Central memory CD8-positive, alpha-beta T cell (primary cell): ENCODE measurements at regions not wholly inside any gene's neighbourhood (a gene's known extent, or its start where the extent isn't known, plus 50 kb on each side); places are given as distances from the start of the nearest gene placed in this dataset.

Source experiments
- ATAC-seq: fragments of 150-1000 bp; cut with Tn5 transposase; replicated peaks from 2 replicates; pipeline ENCODE4 v1.10.0; 2022; ENCODE audit warnings: mild to moderate bottlenecking, moderate FRiP score, moderate number of reproducible peaks; ENCODE audit not compliant: poor library complexity, severe bottlenecking; ENCODE audit errors: extremely low read depth
- DNase-seq, 2 donors: peaks; one replicate each; pipeline ENCODE4 v3.0.0; 2021; ENCODE audit warnings: low spot score in 2 of 2
- H3K27ac Mint-ChIP-seq: one replicate; pipeline ENCODE4 v1.8.0; 2022; ENCODE audit warnings: low read depth, mild to moderate bottlenecking, moderate library complexity, mixed read lengths
- H3K27me3 Mint-ChIP-seq: one replicate; pipeline ENCODE4 v1.8.0; 2022; ENCODE audit warnings: mixed read lengths
- H3K36me3 Mint-ChIP-seq: one replicate; pipeline ENCODE4 v1.8.0; 2022; ENCODE audit warnings: mild to moderate bottlenecking, moderate library complexity, mixed read lengths; ENCODE audit not compliant: insufficient read depth
- H3K4me1 Mint-ChIP-seq: one replicate; pipeline ENCODE4 v1.8.0; 2022; ENCODE audit warnings: mixed read lengths
- H3K4me3 Mint-ChIP-seq: one replicate; pipeline ENCODE4 v1.8.0; 2022; ENCODE audit warnings: mild to moderate bottlenecking, moderate library complexity, mixed read lengths
- H3K9me3 Mint-ChIP-seq: one replicate; pipeline ENCODE4 v1.8.0; 2022; ENCODE audit warnings: mixed read lengths

DNA sequence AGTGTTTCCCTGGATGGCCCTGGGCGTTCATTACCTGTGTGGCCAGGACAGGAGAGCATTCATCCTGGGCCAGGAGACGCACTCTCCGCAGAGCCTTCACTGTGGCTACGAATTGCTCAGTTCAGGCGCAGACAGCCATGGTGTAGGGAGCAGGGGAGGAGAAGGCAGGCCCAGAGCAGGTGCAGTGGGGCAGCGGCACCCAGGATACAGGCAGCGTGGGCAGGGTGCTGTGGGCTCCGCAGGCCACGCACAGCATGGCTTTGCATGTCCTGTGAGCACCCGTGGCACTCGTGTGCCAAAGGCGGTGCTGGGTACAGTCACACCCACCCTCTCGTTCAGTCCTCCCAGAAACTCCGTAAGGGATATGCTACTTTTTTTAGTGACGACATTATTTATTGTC is 124.2 kb upstream of the B3GAT1 start:
- no peak for ATAC-seq
- no peak overlapping the region for H3K27ac Mint-ChIP-seq
- no peak overlapping the region for H3K4me3 Mint-ChIP-seq
- peaks cover 5% of the 10 kb centered on the region for H3K4me1 Mint-ChIP-seq
- no peaks in the 10 kb centered on the region for H3K9me3 Mint-ChIP-seq
- DNase-seq: no peak
- H3K36me3 Mint-ChIP-seq: no peaks in the 10 kb centered on the region
- peaks cover 72% of the 10 kb centered on the region for H3K27me3 Mint-ChIP-seq

DNA sequence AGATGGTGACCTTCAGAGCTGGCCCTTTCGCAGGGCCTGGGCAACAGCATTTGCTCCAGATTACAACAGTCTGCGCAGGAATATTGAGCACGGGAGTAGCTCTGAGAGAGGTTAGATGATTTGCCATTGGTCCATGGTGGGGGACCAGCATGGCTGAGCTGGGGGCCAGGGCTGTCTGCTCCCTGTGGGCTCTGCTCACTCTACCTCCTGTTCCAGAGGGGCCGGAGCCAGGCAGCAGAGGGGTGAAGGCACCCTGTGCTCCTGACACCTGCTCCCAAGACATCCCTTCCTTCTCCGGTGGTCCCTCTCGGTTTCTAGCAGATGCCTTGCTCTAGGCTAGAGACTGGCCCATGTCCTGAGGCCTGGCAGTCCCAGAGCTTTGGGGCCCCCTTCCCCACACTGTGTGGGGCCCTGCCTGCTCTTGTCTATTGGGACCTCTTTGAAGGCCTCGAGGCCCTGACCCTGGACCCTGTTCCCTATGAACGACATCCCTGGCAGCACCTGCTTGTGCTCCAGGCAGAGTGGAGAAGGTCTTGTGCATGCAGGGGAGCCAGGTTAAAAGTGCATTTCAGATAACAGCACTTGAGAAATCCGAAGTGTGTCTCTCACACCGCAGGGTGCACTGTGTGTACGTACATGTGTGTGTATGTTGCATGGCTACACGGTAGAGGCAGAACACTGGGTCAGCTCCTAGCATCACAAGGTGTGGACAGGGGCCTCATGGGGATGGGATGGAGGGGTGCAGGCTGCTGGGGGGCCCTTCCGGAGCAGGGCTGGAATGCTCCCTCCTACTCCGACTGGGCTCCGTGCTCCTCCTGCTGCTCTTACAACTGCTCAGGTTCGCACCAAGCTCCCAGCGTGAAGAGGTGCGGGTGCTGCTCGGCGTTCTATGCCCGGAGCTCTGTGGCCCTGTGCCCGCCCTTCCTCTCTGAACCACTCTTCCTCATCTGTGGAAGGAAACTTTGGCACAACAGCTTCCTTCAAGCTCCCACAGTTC is 123.3 kb upstream of the B3GAT1 start:
- ATAC-seq: no peak
- Mint-ChIP-seq H3K36me3 (no peaks in the 10 kb centered on the region), H3K27ac (no peak overlapping the region), H3K4me1 (peaks cover 5% of the 10 kb centered on the region), H3K9me3 (no peaks in the 10 kb centered on the region), H3K27me3 (peaks cover 81% of the 10 kb centered on the region), H3K4me3 (no peak overlapping the region)
- no peak for DNase-seq

GRCh38 chr11:134533511-134533910 is 121.5 kb upstream of the B3GAT1 start:
- DNase-seq (no peak), ATAC-seq (no peak)
- H3K4me1 Mint-ChIP-seq: peaks cover 5% of the 10 kb centered on the region
- no peaks in the 10 kb centered on the region for H3K9me3 Mint-ChIP-seq
- no peaks in the 10 kb centered on the region for H3K36me3 Mint-ChIP-seq
- H3K4me3 Mint-ChIP-seq: no peak overlapping the region
- no peak overlapping the region for H3K27ac Mint-ChIP-seq
- peaks cover 77% of the 10 kb centered on the region for H3K27me3 Mint-ChIP-seq

- H3K27me3 Mint-ChIP-seq: peaks cover 72% of the 10 kb centered on the region
- DNase-seq: no peak
- no peaks in the 10 kb centered on the region for H3K36me3 Mint-ChIP-seq
- no peak overlapping the region for H3K27ac Mint-ChIP-seq
- ATAC-seq: no peak
- H3K4me1 Mint-ChIP-seq: peaks cover 5% of the 10 kb centered on the region
- no peak overlapping the region for H3K4me3 Mint-ChIP-seq
- H3K9me3 Mint-ChIP-seq: no peaks in the 10 kb centered on the region
These were observed 120.9 kb upstream of the B3GAT1 start for GRCh38 chr11:134532921-134533421.

- no peak for ATAC-seq
- H3K27ac Mint-ChIP-seq: no peak overlapping the region
These were observed 120.3 kb upstream of the B3GAT1 start for GRCh38 chr11:134532131-134532920.

GRCh38 chr11:134531327-134532130 is 119.5 kb upstream of the B3GAT1 start:
- H3K4me1 Mint-ChIP-seq: peaks cover 5% of the 10 kb centered on the region

More at GRCh38 chr11:134532131-134532920, 120.3 kb upstream of the B3GAT1 start:
- H3K4me1 Mint-ChIP-seq: peaks cover 5% of the 10 kb centered on the region
- no peak for DNase-seq
- H3K9me3 Mint-ChIP-seq: no peaks in the 10 kb centered on the region
- H3K27me3 Mint-ChIP-seq: peaks cover 65% of the 10 kb centered on the region
- H3K4me3 Mint-ChIP-seq: no peak overlapping the region
- H3K36me3 Mint-ChIP-seq: no peaks in the 10 kb centered on the region

GRCh38 chr11:134530636-134531326 is 118.7 kb upstream of the B3GAT1 start:
- Mint-ChIP-seq H3K4me1 (peaks cover 5% of the 10 kb centered on the region), H3K4me3 (no peak overlapping the region), H3K27ac (no peak overlapping the region), H3K36me3 (no peaks in the 10 kb centered on the region), H3K27me3 (peaks cover 56% of the 10 kb centered on the region), H3K9me3 (no peaks in the 10 kb centered on the region)
- DNase-seq (peak in 1 of 2 donors; percentile 6), ATAC-seq (no peak)

More at GRCh38 chr11:134531327-134532130, 119.5 kb upstream of the B3GAT1 start:
- peaks cover 62% of the 10 kb centered on the region for H3K27me3 Mint-ChIP-seq
- no peaks in the 10 kb centered on the region for H3K9me3 Mint-ChIP-seq
- H3K4me3 Mint-ChIP-seq: no peak overlapping the region
- H3K36me3 Mint-ChIP-seq: no peaks in the 10 kb centered on the region
- peak in 1 of 2 donors; percentile 9 for DNase-seq
- ATAC-seq: no peak
- no peak overlapping the region for H3K27ac Mint-ChIP-seq

DNA sequence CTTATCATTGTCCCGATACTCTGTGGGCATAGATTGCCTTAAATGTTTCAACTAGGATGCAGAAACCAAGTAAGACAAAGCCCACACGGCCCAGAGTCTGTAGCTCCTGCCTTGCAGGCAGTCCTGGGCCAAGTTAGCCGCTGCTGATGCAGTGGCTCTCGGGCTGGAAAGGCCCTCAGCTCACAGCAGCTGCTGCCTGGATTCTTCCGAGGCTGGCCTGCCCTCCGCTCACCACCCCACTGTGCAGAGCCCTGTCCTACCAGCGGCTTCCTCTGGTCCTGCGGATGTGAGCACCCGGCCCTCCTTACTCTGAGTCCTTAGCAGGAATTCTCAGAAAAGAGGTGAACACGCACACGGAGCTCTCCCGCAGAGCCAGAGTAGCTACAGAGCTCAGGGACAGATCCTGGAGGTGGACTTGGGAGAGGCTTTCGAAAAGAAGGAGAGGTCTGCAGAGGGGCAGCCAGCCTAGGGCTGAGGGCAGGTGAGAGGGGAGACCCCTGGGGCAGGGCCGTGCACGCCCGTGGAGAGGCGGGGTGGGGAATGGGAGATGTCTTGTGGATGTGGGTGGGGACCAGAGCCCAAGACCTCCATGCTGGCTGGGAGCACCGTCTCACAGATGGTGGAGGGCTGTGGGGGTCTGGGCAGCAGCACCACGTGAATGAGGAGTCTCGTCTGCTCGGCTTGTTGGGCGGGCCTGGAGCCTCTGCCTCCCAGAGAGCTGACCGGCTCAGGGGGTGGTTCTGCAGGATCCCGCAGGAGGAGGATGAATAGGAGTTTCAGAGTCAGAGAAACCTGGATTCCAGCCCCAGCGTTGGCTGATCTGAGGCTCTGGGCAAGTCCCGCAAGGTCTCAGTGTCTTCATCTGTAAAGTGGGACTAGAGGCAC is 117.4 kb upstream of the B3GAT1 start:
- DNase-seq: peak in 1 of 2 donors; percentile 6
- H3K9me3 Mint-ChIP-seq: no peaks in the 10 kb centered on the region
- peaks cover 43% of the 10 kb centered on the region for H3K27me3 Mint-ChIP-seq
- H3K4me1 Mint-ChIP-seq: peaks cover 5% of the 10 kb centered on the region
- no peaks in the 10 kb centered on the region for H3K36me3 Mint-ChIP-seq
- ATAC-seq: no peak
- no peak overlapping the region for H3K27ac Mint-ChIP-seq
- H3K4me3 Mint-ChIP-seq: no peak overlapping the region

DNA sequence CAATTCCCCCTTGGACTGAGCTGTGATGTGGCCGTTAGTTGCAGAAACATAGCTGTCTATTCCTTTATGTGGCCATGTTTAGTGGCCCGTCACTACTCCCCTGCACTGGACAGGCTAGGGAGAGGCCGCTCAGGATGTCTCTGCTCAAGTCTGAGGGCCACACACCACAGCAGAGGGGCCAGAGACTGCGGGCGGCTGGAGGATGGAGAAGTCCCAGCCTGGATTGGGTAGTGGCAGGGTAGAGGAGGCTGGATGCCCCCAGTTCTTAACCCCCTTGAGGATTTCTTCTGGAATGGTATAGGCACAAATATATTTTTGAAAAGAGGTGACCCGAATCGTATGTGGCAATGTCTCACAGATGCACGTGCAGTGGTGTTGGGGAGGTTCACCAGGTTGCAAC is 116.4 kb upstream of the B3GAT1 start:
- no peak for ATAC-seq
- DNase-seq: peak in 1 of 2 donors; percentile 2
- H3K36me3 Mint-ChIP-seq: no peaks in the 10 kb centered on the region
- H3K4me3 Mint-ChIP-seq: no peak overlapping the region
- peaks cover 33% of the 10 kb centered on the region for H3K27me3 Mint-ChIP-seq
- H3K9me3 Mint-ChIP-seq: no peaks in the 10 kb centered on the region
- H3K4me1 Mint-ChIP-seq: no peaks in the 10 kb centered on the region
- H3K27ac Mint-ChIP-seq: no peak overlapping the region

DNA sequence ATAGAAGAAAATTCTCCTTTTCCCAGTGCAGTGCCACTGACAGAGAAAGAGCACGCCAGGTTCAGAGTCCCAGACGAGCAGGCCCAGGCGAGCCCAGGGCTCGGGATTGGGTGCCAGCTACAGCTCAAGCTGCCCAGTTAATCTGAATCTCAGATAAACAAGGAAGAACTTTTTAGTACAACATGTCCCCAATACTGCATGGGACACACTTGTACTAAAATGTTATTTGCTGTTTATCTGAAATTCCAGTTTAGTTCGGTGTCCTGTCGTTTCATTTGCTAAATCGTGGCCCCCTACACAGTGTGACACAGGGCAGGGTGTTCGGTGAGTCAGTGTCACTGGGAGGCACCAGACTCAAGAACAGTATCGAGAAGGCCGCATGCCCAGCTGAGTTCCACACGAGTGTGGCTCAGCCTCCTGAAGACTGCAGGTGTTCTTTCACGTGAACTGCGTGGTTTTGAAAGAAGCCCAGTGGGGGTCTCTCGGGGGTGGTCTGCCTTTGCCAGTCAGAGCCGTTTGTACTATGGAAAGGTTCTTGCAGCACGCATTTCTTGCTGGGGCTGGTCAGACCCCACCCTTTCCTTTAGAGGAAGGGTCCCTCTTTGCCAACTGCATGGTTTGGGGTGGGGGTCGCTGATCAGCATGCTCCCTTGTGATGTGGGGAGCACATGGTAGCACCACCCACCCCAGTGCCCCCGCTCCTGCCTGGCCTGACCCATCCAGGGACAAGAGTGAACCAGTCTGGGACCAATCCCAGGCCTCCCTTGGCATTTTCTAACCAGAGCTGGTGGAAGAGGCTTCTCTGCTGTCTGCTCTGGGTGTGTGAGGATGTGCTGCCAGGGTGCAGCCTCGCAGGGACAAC is 115.6 kb upstream of the B3GAT1 start:
- H3K27ac Mint-ChIP-seq: no peak overlapping the region
- no peaks in the 10 kb centered on the region for H3K4me1 Mint-ChIP-seq
- no peaks in the 10 kb centered on the region for H3K36me3 Mint-ChIP-seq
- peaks cover 30% of the 10 kb centered on the region for H3K27me3 Mint-ChIP-seq
- no peak for DNase-seq
- H3K9me3 Mint-ChIP-seq: no peaks in the 10 kb centered on the region
- no peak overlapping the region for H3K4me3 Mint-ChIP-seq
- no peak for ATAC-seq
